OCI-LY7 (cell line): ENCODE measurements at regions not wholly inside any gene's neighbourhood (a gene's known extent, or its start where the extent isn't known, plus 50 kb on each side); places are given as distances from the start of the nearest gene placed in this dataset.

Experiments used
- CTCF ChIP-seq: fragments of 200-600 bp; sonication (generic); conservative IDR thresholded peaks from 2 replicates; pipeline ENCODE4 v1.5.1; 2014; ENCODE audit warnings: mild to moderate bottlenecking, antibody characterized with exemption, low read length, moderate library complexity, mixed read lengths
- EZH2phosphoT487 ChIP-seq: fragments of 200-600 bp; sonication (generic); IDR thresholded peaks from 2 replicates; pipeline ENCODE4 v1.6.1; 2018; ENCODE audit warnings: low read depth, borderline replicate concordance, mild to moderate bottlenecking, mixed run types, antibody characterized with exemption, low read length, moderate library complexity, mixed read lengths

- no peak for TF ChIP-seq CTCF
- TF ChIP-seq EZH2phosphoT487: no peak
Observed at GRCh38 chr13:34151885-34152284, 333.9 kb downstream of the RFC3 start.
